ENCODE measurements at regions not wholly inside any gene's neighbourhood (a gene's known extent, or its start where the extent isn't known, plus 50 kb on each side); places are given as distances from the start of the nearest gene placed in this dataset.

GRCh38 chr11:32039149-32039548, 51.7 kb upstream of the RCN1 start:
- no peak for DNase-seq

GRCh38 chr11:32034680-32035079, 56.2 kb upstream of the RCN1 start:
- peak; percentile 76 for DNase-seq

GRCh38 chr11:32034149-32034548, 56.7 kb upstream of the RCN1 start:
- DNase-seq: peak; percentile 97

- no peak for DNase-seq
Observed at GRCh38 chr11:32033491-32033890, 57.4 kb upstream of the RCN1 start.

- peak; percentile 11 for DNase-seq
Observed at GRCh38 chr11:32033067-32033466, 57.8 kb upstream of the RCN1 start.

- DNase-seq: peak; percentile 56
Observed at GRCh38 chr11:32032478-32032877, 58.4 kb upstream of the RCN1 start.

- DNase-seq: no peak
Observed at GRCh38 chr11:32032052-32032451, 58.8 kb upstream of the RCN1 start.

- DNase-seq: no peak
Observed at GRCh38 chr11:32030875-32031503, 59.9 kb upstream of the RCN1 start.

GRCh38 chr11:32029721-32030120, 61.2 kb upstream of the RCN1 start:
- peak; percentile 14 for DNase-seq

- no peak for DNase-seq
Observed at GRCh38 chr11:32028201-32028600, 62.7 kb upstream of the RCN1 start.

GRCh38 chr11:32026766-32027165, 64.1 kb upstream of the RCN1 start:
- DNase-seq: no peak

GRCh38 chr11:32024948-32025347, 65.9 kb upstream of the RCN1 start:
- no peak for DNase-seq

GRCh38 chr11:32023370-32024305, 67.2 kb upstream of the RCN1 start:
- DNase-seq: no peak

GRCh38 chr11:32018672-32019071, 72.2 kb upstream of the RCN1 start:
- no peak for DNase-seq

GRCh38 chr11:32016111-32016510, 74.8 kb upstream of the RCN1 start:
- no peak for DNase-seq

- no peak for DNase-seq
Observed at GRCh38 chr11:32015427-32015826, 75.4 kb upstream of the RCN1 start.

GRCh38 chr11:32013603-32014002, 77.3 kb upstream of the RCN1 start:
- DNase-seq: no peak

GRCh38 chr11:32012049-32012448, 78.8 kb upstream of the RCN1 start:
- no peak for DNase-seq

- DNase-seq: no peak
Observed at GRCh38 chr11:32008880-32009551, 81.9 kb upstream of the RCN1 start.

GRCh38 chr11:32006799-32007388, 84.0 kb upstream of the RCN1 start:
- DNase-seq: peak; percentile 53

- DNase-seq: peak; percentile 67
Observed at GRCh38 chr11:32005786-32006416, 85.0 kb upstream of the RCN1 start.

- DNase-seq: no peak
Observed at GRCh38 chr11:32003335-32003734, 87.5 kb upstream of the RCN1 start.

GRCh38 chr11:32002311-32002710, 88.6 kb upstream of the RCN1 start:
- DNase-seq: peak; percentile 51
